Breast epithelium (tissue), 3 donors: ENCODE measurements at regions not wholly inside any gene's neighbourhood (a gene's known extent, or its start where the extent isn't known, plus 50 kb on each side); places are given as distances from the start of the nearest gene placed in this dataset.

Experiments
- POLR2A ChIP-seq: fragments of 450-650 bp; IDR thresholded peaks from one replicate; pipeline ENCODE4 v1.6.1; 2016; ENCODE audit warnings: antibody characterized with exemption, mild to moderate bottlenecking, moderate library complexity
- TF ChIP-seq, protein P1 (sequence below), 3 donors: fragments of 450-650 bp; IDR thresholded peaks; one replicate each; pipeline ENCODE4 v1.5.1; 2016 to 2017; ENCODE audit warnings: antibody characterized with exemption in 3 of 3, mild to moderate bottlenecking in 3 of 3, moderate library complexity in 3 of 3

DNA sequence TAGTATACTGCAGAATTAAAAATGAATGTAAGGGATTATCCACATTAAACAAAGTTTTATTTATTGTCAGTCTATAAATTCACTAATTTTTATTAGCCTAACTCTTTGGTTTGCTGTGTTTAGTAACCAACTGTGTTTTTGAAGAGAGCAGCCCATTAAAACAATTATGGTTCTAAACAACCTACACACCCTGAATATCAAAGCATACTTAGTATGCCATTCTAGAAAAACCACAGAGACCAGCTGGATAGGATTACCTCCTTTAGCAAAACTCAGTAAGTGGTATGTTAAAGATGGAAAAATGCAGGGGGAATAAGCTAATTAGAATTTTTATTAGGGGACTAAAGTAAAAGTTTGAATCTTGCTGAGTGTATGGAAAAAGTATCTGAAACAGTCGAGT lies 1981.7 kb upstream of the NUDT12 start:
- TF ChIP-seq, protein P1, sequence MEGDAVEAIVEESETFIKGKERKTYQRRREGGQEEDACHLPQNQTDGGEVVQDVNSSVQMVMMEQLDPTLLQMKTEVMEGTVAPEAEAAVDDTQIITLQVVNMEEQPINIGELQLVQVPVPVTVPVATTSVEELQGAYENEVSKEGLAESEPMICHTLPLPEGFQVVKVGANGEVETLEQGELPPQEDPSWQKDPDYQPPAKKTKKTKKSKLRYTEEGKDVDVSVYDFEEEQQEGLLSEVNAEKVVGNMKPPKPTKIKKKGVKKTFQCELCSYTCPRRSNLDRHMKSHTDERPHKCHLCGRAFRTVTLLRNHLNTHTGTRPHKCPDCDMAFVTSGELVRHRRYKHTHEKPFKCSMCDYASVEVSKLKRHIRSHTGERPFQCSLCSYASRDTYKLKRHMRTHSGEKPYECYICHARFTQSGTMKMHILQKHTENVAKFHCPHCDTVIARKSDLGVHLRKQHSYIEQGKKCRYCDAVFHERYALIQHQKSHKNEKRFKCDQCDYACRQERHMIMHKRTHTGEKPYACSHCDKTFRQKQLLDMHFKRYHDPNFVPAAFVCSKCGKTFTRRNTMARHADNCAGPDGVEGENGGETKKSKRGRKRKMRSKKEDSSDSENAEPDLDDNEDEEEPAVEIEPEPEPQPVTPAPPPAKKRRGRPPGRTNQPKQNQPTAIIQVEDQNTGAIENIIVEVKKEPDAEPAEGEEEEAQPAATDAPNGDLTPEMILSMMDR (IDR thresholded peaks at IDR 0.05), result no peak
- no peak for TF ChIP-seq POLR2A
